Colonic mucosa (tissue), 4 donors: ENCODE measurements at regions not wholly inside any gene's neighbourhood (a gene's known extent, or its start where the extent isn't known, plus 50 kb on each side); places are given as distances from the start of the nearest gene placed in this dataset.

Experiments
- DNase-seq: peaks from one replicate; pipeline ENCODE4 v3.0.0-alpha.2; 2020
- H3K27ac ChIP-seq: fragments of 200-600 bp; one replicate; pipeline ENCODE4 v1.8.0; 2021
- H3K27me3 ChIP-seq: fragments of 200-600 bp; one replicate; pipeline ENCODE4 v1.8.0; 2021
- H3K36me3 ChIP-seq: fragments of 200-600 bp; one replicate; pipeline ENCODE4 v1.8.0; 2021
- H3K4me1 ChIP-seq: fragments of 200-600 bp; one replicate; pipeline ENCODE4 v1.8.0; 2021; ENCODE audit warnings: mild to moderate bottlenecking
- H3K4me3 ChIP-seq: fragments of 200-600 bp; one replicate; pipeline ENCODE4 v1.8.0; 2021
- H3K9ac ChIP-seq, 2 donors: one replicate each; pipeline ENCODE4 v1.7.0; 2013; ENCODE audit warnings: control low read depth in 2 of 2, low read depth in 2 of 2, low read length in 2 of 2
- H3K9me3 ChIP-seq: fragments of 200-600 bp; one replicate; pipeline ENCODE4 v1.8.0; 2021
- CTCF ChIP-seq: fragments of 200-600 bp; IDR thresholded peaks from one replicate; pipeline ENCODE4 v1.8.0; 2022; ENCODE audit warnings: antibody characterized with exemption, mild to moderate bottlenecking
- intact Hi-C: fragments of 100-400 bp; cut with DNase I; formaldehyde crosslinking; loops from one replicate; pipeline ENCODE4 v1.14.1; 2022
- donor health status: healthy.
- donor health status: DM: no; HTN: no; CAD: no.
- donor health status: DM: no; HTN: no; CAD: no.

GRCh38 chr2:239884051-239884405 is 141.1 kb downstream of the NDUFA10 start:
- TF ChIP-seq CTCF: no peak
- Histone ChIP-seq H3K9ac (no peak overlapping the region), H3K36me3 (no peaks in the 10 kb centered on the region), H3K9me3 (no peaks in the 10 kb centered on the region), H3K27ac (no peak overlapping the region), H3K4me3 (no peak overlapping the region), H3K4me1 (no peaks in the 10 kb centered on the region), H3K27me3 (no peaks in the 10 kb centered on the region)
- intact Hi-C loops: loop anchor here (10.0 kb wide), 1 partner anchor 629 kb away; no protein-coding TSS in a partner anchor
- DNase-seq: no peak

GRCh38 chr2:239883326-239884050 is 141.7 kb downstream of the NDUFA10 start:
- no peak for DNase-seq
- Histone ChIP-seq H3K36me3 (no peaks in the 10 kb centered on the region), H3K27ac (no peak overlapping the region), H3K4me1 (no peaks in the 10 kb centered on the region), H3K27me3 (no peaks in the 10 kb centered on the region), H3K9me3 (no peaks in the 10 kb centered on the region), H3K9ac (no peak overlapping the region), H3K4me3 (no peak overlapping the region)
- no peak for TF ChIP-seq CTCF
- intact Hi-C loops: loop anchor here (10.0 kb wide), 1 partner anchor 629 kb away; no protein-coding TSS in a partner anchor

- no peaks in the 10 kb centered on the region for H3K9me3 ChIP-seq
- intact Hi-C loops: loop anchor here (10.0 kb wide), 1 partner anchor 628 kb away; no protein-coding TSS in a partner anchor
Observed at GRCh38 chr2:239882781-239883180, 142.4 kb downstream of the NDUFA10 start.

GRCh38 chr2:239882331-239882732 is 142.8 kb downstream of the NDUFA10 start:
- H3K36me3 ChIP-seq: no peaks in the 10 kb centered on the region
- peak; percentile 65 for DNase-seq
- TF ChIP-seq CTCF: peak; percentile 66
- no peaks in the 10 kb centered on the region for H3K9me3 ChIP-seq
- no peak overlapping the region for H3K27ac ChIP-seq
- H3K9ac ChIP-seq: no peak overlapping the region
- H3K4me3 ChIP-seq: no peak overlapping the region
- no peaks in the 10 kb centered on the region for H3K4me1 ChIP-seq
- intact Hi-C loops: loop anchor here (10.0 kb wide), 1 partner anchor 628 kb away; no protein-coding TSS in a partner anchor
- H3K27me3 ChIP-seq: no peaks in the 10 kb centered on the region

More at GRCh38 chr2:239882781-239883180, 142.4 kb downstream of the NDUFA10 start:
- Histone ChIP-seq H3K4me3 (no peak overlapping the region), H3K36me3 (no peaks in the 10 kb centered on the region), H3K4me1 (no peaks in the 10 kb centered on the region), H3K27me3 (no peaks in the 10 kb centered on the region), H3K27ac (no peak overlapping the region), H3K9ac (no peak overlapping the region)
- TF ChIP-seq CTCF: no peak
- no peak for DNase-seq

GRCh38 chr2:239881561-239882320 is 143.4 kb downstream of the NDUFA10 start:
- Histone ChIP-seq H3K9ac (no peak overlapping the region), H3K36me3 (no peaks in the 10 kb centered on the region), H3K4me1 (no peaks in the 10 kb centered on the region), H3K27ac (no peak overlapping the region), H3K4me3 (no peak overlapping the region), H3K27me3 (no peaks in the 10 kb centered on the region), H3K9me3 (no peaks in the 10 kb centered on the region)
- no peak for TF ChIP-seq CTCF
- DNase-seq: peak; percentile 15
- intact Hi-C loops: loop anchor here (10.0 kb wide), 1 partner anchor 627 kb away; no protein-coding TSS in a partner anchor
